Renal cortex interstitium (tissue), 11 donors: ENCODE measurements at regions not wholly inside any gene's neighbourhood (a gene's known extent, or its start where the extent isn't known, plus 50 kb on each side); places are given as distances from the start of the nearest gene placed in this dataset.

Experiments used
- DNase-seq, 11 donors: peaks; one replicate each; pipeline ENCODE4 v3.0.0-alpha.2; 2013; ENCODE audit warnings: low read depth in 9 of 11, low spot score in 4 of 11; ENCODE audit errors: extremely low read depth in 1 of 11

GRCh38 chr2:67225287-67225973 is 171.7 kb upstream of the ETAA1 start:
- DNase-seq: no peak

- DNase-seq: no peak
Observed at GRCh38 chr2:67229706-67230105, 167.4 kb upstream of the ETAA1 start.

DNA sequence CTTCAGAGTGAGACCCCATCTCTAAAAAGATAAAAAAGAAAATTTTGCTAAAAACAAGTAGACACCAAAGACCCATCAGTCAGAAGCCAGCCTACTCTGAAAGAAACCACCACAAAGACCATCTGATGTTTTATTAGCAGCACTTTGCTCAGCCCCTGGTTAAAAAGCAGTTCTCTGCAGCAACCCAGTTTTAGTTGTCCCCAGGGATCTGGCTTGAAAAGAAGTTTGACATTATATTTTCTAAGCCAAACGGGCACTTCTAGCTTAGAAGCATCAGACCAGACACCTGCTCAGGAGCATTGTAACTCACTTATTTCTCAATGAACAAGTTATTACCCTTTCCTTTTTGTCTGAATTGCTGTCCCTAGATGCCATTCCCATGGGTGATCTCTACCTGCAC is 164.2 kb upstream of the ETAA1 start:
- DNase-seq: no peak

- no peak for DNase-seq
Observed at GRCh38 chr2:67234440-67234839, 162.7 kb upstream of the ETAA1 start.

- DNase-seq: no peak
Observed at GRCh38 chr2:67237288-67237687, 159.8 kb upstream of the ETAA1 start.

- DNase-seq: no peak
Observed at GRCh38 chr2:67240507-67240906, 156.6 kb upstream of the ETAA1 start.

GRCh38 chr2:67241453-67241852 is 155.7 kb upstream of the ETAA1 start:
- DNase-seq: no peak

DNA sequence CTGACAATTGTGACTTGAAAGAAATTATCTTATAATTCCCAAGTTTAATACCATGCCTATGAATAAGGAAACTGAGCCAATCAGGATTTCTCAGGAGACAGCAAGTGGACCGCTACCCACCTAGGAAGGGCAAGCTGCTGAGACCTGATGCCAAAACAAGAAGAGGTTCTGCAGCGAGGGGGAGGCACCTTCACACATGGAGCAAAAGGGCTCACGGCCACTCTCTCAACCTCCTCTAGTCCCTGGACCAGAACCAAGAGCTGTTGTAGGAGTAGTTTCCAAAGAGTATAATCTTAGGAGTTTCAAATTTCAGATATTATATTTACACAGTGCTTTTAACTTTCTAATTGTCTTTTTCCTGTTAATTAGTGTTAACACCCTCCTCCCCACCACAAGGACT is 154.7 kb upstream of the ETAA1 start:
- no peak for DNase-seq

DNA sequence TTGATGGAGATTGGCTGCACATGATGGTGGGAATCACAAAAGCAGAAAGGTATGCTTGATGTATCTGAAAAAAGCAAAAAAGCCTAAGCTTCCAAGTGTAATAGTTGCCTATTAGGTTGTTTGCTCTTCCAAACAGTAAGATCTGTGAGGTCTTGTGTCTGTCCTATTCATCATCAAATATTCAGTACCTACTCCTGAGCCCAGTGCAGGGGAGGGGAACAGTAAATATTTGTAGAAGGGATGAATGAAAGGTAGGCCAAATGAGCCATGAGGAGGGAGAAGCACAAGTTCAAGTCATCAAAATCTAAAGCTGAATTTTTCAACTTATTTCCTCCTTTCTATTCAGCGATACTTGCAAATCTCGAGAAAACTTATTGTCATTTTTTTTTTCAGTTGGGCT is 153.2 kb upstream of the ETAA1 start:
- no peak for DNase-seq

DNA sequence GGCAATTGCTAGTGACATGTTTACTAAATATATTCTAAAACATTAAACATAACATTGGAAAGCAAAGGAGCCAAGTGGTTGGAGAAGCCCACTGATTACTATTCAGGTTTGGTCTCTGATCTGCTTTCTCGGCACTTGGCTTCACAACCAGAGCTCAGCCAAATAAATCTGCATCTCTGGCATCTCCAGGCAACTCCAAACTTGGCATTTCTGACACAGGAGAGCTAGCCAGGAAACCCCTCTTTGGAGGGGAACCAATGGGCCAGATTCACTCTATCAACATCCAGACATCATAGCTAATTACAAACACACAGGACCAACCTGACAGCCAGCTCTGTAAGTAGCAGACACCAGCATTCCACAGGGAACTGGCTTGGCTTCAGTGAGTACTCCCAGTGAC is 150.3 kb upstream of the ETAA1 start:
- DNase-seq: no peak

DNA sequence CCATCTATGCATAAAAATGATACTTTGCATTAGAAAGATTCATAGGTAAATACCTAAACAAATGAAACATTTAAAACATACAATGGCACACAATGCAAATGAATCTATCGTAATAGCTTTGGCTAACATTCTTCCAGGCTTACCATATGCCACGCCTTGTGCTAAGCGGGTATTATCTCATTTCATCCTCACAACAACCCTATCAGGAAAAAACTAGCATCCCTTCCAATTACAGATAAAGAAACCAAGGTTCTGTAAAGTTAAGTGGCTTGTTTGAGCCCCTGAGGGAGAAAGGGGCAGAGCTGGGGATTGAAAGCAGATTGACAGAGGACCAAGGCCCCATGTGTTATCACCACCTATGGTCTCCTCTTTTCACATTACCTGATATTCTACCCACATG is 145.4 kb upstream of the ETAA1 start:
- DNase-seq: no peak

DNA sequence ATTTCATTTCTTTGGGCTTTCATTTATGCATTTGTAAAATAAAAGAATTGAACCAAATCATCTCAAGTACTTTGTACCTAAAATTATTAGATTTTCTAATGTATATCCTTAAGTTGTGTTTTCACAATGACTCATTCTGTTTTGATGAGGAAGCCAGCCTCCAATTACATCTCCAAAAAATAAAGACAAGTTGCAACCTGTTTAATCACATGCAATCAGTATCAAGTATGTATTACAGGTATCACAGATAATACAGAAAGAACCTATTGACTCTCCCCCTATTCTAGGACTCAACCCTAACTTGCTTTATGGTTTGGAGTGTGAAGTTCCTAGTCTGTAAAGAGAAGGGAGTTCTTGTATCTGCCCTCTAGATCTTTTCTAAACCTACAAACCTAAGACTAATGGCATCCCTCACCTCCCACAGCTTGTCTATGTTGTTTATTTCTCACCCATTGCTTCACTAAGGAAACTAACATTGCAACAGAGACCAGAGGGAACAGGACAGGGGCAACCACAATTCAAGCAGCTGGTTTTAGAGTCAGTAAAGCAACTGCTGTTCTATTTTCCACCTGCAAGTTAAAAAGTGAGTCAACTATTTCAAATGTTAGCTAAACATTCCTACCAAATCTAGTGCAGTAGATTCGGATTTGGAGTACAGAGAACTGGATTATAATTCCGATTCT is 141.1 kb upstream of the ETAA1 start:
- no peak for DNase-seq

- no peak for DNase-seq
Observed at GRCh38 chr2:67256892-67257291, 140.2 kb upstream of the ETAA1 start.

GRCh38 chr2:67258122-67258521 is 139.0 kb upstream of the ETAA1 start:
- no peak for DNase-seq

- DNase-seq: no peak
Observed at GRCh38 chr2:67258831-67259230, 138.3 kb upstream of the ETAA1 start.

- DNase-seq: no peak
Observed at GRCh38 chr2:67259556-67260342, 137.4 kb upstream of the ETAA1 start.

- DNase-seq: peak in 1 of 11 donors; percentile 3
Observed at GRCh38 chr2:67260343-67261277, 136.5 kb upstream of the ETAA1 start.

DNA sequence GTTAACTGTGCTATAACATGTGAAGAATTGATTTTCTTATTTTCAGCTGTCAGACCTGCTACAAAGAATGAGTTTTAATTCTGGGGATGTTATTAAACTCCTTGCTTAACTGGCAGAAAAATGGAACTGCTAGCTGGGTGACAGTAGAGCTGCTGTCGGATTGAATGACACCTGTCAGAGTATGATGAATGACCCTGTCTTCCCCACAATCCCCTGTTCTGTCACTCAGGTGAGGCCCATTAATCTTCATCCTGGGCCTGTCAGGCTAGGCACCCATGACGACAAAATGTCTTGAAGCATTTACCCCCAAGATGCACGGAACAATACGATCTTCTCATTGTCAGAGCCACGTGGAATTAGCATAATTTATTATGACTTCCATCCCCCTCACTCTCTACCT is 129.9 kb upstream of the ETAA1 start:
- no peak for DNase-seq

GRCh38 chr2:67268797-67269196 is 128.3 kb upstream of the ETAA1 start:
- no peak for DNase-seq
